Thoracic aorta (tissue), 2 donors: ENCODE measurements at regions not wholly inside any gene's neighbourhood (a gene's known extent, or its start where the extent isn't known, plus 50 kb on each side); places are given as distances from the start of the nearest gene placed in this dataset.
A peak's percentile ranks its signal among the peaks of the same experiment; 100 is the strongest.

Source experiments
- ATAC-seq: fragments of 150-250 bp; one replicate; pipeline ENCODE4 v1.8.0; 2017; ENCODE audit warnings: low read depth; ENCODE audit not compliant: insufficient number of reproducible peaks, low FRiP score
- DNase-seq: peaks from one replicate; pipeline ENCODE4 v3.0.0-alpha.2; 2020; ENCODE audit warnings: low spot score
- H3K27ac ChIP-seq, 2 donors: fragments of 200-600 bp; sonication (generic); 1 replicate in 1 of 2; 2 replicates in 1 of 2; pipeline ENCODE4 v1.5.1; 2016; ENCODE audit warnings: mild to moderate bottlenecking in 2 of 2, moderate library complexity in 2 of 2
- H3K27me3 ChIP-seq: fragments of 200-600 bp; sonication (generic); replicated peaks from 2 replicates; pipeline ENCODE4 v1.6.0; 2016; ENCODE audit warnings: mild to moderate bottlenecking; ENCODE audit not compliant: insufficient read depth
- H3K36me3 ChIP-seq: fragments of 200-600 bp; sonication (generic); one replicate; pipeline ENCODE4 v1.5.1; 2016
- H3K4me1 ChIP-seq, 2 donors: fragments of 200-600 bp; sonication (generic); 1 replicate in 1 of 2; 2 replicates in 1 of 2; pipeline versions ENCODE4 v1.5.1 to v1.6.0; 2016; ENCODE audit warnings: low read depth in 2 of 2, mild to moderate bottlenecking in 1 of 2; ENCODE audit not compliant: control insufficient read depth in 1 of 2
- H3K4me3 ChIP-seq: fragments of 200-600 bp; sonication (generic); 2 replicates; pipeline ENCODE4 v1.5.1; 2016; ENCODE audit warnings: mild to moderate bottlenecking
- H3K9me3 ChIP-seq: fragments of 200-600 bp; sonication (generic); 2 replicates; pipeline ENCODE4 v1.5.1; 2016
- TF ChIP-seq, protein P1 (sequence below): fragments of 200-600 bp; sonication (generic); IDR thresholded peaks from one replicate; pipeline ENCODE4 v1.5.1; 2019; ENCODE audit warnings: antibody characterized with exemption

DNA sequence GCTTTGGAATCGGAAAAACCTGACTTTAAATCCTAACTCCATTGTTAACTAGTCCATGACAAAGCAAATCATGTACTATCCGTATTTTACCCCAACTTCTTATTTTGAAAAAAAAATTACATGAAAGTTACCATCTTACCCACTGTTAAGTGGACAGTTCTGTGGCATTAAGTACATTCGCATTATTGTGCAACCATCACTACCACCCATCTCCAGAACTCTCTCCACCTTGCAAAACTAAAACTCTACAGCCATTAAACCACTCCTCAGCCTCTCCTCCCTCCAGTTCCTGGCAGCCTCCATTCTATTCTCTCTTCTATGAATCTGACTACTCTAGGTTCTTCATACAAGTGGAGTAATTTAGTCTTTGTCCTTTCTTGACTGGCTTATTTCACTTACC is 176.5 kb downstream of the USP12 start:
- Histone ChIP-seq H3K27ac (no peak overlapping the region), H3K27me3 (no peaks in the 10 kb centered on the region), H3K4me3 (no peak overlapping the region), H3K9me3 (no peaks in the 10 kb centered on the region), H3K36me3 (no peaks in the 10 kb centered on the region), H3K4me1 (peaks cover 21 to 24% of the 10 kb centered on the region in 2 donors)
- TF ChIP-seq, protein P1, sequence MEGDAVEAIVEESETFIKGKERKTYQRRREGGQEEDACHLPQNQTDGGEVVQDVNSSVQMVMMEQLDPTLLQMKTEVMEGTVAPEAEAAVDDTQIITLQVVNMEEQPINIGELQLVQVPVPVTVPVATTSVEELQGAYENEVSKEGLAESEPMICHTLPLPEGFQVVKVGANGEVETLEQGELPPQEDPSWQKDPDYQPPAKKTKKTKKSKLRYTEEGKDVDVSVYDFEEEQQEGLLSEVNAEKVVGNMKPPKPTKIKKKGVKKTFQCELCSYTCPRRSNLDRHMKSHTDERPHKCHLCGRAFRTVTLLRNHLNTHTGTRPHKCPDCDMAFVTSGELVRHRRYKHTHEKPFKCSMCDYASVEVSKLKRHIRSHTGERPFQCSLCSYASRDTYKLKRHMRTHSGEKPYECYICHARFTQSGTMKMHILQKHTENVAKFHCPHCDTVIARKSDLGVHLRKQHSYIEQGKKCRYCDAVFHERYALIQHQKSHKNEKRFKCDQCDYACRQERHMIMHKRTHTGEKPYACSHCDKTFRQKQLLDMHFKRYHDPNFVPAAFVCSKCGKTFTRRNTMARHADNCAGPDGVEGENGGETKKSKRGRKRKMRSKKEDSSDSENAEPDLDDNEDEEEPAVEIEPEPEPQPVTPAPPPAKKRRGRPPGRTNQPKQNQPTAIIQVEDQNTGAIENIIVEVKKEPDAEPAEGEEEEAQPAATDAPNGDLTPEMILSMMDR = no peak
- ATAC-seq (no peak), DNase-seq (no peak)

DNA sequence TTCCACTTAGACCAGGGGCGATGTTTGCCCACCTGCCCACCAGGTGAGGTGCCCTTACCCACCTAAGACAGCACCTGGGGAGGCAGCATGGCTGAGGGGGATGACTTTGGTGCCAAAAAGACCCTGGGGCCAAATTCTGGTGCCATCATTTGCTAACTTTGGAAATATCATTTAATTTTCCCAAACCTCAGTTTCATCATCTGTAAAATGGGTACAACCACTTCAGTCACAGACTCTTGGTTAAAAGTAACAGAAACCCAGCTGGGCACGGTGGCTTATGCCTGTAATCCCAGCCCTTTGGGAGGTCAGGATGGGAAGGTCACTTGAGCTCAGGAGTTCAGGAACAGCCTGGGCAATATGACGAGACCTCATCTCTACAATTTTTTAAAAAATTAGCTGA is 177.8 kb downstream of the USP12 start:
- ATAC-seq (no peak), DNase-seq (no peak)
- no peaks in the 10 kb centered on the region for H3K27me3 ChIP-seq
- peaks cover 21 to 24% of the 10 kb centered on the region in 2 donors for H3K4me1 ChIP-seq
- no peaks in the 10 kb centered on the region for H3K9me3 ChIP-seq
- TF ChIP-seq, protein P1 = no peak
- no peak overlapping the region for H3K27ac ChIP-seq
- no peaks in the 10 kb centered on the region for H3K36me3 ChIP-seq
- no peak overlapping the region for H3K4me3 ChIP-seq

DNA sequence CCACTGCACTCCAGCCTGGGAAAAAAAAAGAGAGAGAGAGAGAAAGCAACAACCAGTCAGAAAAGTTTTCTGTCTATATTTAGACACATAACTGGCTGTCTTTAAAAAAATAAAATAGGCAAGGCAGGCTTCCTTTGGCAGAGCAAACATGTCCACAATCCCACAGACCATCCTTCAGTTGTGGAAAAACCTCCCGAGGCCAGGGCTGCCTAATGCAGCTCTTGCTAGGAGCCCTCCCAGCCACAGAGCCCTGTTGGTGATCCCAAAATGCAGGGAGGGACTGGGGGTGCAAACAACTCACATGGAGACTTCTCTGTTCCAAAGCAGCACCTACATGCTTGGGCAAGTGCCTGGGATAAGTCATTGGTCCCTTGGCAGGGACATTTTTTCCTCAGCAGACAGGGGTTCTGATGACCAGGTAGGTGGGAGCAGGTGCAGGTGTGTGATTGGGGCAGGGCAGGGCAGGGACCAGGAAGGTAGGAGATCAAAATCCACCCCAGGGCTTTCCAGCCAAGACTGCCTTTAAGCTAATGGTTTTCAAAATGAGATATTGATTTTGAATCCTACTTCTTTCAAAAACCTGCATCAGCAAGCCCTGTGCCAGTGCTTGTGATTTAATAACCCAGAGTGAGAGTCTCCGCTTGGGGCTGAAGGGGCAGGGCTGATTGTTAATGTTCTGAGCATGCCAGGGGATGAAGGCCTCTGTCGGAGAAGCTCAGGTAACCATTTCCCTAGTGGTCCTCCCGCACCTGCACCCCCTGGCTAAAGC is 178.5 kb downstream of the USP12 start:
- H3K36me3 ChIP-seq = no peaks in the 10 kb centered on the region
- ATAC-seq = no peak

DNA sequence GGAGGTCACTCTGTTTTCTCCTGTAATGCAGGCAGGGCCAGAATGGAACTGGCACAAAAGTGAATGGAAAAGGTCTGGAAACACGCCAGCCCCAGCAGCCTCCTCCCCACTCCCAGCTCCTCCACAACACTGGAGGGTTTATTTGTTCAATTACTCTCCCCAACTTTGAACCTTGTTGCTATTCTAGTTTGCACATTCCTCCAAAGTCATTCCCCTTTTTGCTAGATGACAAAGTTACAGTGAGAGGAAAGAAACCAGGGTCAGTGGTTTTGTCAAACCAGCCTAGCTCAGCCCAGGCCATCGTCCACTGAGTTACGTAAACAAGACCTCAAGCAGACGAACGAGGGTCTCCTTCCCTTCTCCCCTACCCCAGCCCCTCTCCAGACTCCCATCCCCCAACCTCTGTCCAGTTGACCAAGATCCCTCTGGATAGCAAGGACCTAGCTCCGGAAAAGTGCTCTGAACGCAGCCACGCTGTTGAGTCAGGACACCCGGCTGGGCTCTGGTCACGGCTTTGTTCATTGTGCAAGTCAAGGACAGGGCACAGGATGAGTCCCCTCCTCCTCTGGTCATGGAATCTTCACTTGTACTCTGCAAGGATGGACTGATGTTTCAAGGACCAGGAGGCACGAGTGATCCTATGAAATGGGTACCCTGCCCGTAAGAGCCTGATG is 180.0 kb downstream of the USP12 start:
- TF ChIP-seq, protein P1 = no peak
- H3K4me3 ChIP-seq = no peak overlapping the region
- H3K36me3 ChIP-seq = no peaks in the 10 kb centered on the region
- peak; percentile 46 for ATAC-seq
- DNase-seq = no peak
- no peaks in the 10 kb centered on the region for H3K27me3 ChIP-seq
- H3K27ac ChIP-seq = peak overlapping the region in 1 of 2 donors; percentile 46
- H3K4me1 ChIP-seq = peaks cover 21 to 24% of the 10 kb centered on the region in 2 donors
- H3K9me3 ChIP-seq = no peaks in the 10 kb centered on the region

More for the DNA sequence above, 178.5 kb downstream of the USP12 start:
- Histone ChIP-seq H3K27me3 (no peaks in the 10 kb centered on the region), H3K27ac (peak overlapping the region in 1 of 2 donors; percentile 46), H3K4me3 (peak overlapping the region; percentile 32), H3K9me3 (no peaks in the 10 kb centered on the region), H3K4me1 (peaks cover 21 to 24% of the 10 kb centered on the region in 2 donors)
- DNase-seq = no peak
- TF ChIP-seq, protein P1 = no peak

DNA sequence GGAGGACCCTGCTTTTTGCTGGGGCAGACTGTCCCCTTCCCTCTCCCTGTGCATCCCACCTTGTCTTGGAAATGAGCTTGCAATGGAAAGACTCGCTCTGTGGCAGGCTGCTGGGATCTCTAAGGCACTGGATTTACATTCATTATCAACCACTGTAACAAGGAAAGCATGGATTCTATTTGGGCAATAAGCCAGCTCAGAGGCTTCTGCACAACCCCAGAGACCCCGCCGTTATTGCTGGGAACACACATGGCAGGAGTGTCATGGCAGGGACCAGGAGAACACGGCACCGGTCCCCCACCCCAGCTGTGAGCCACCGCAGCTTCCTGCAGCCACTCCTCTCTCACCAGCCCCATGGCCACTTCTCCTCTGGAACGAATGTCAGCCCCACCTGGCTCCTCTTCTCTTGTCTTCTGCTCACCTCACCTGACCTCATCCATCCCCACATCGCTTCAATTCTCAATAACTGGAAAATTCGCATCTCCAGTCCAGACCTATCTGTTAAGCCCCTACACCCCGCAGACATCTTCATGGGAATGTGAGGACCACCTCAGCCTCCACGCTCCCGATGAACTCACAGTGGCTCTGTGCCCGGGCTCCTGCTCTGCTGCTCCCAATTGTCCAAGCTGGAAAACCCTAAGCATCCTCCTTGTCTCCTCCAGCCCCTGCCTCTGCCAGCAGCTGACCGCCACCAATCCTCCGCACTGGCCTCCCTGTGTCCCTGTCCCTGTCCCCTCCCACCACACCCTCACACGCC is 181.5 kb downstream of the USP12 start:
- TF ChIP-seq, protein P1 = no peak
- ATAC-seq (no peak), DNase-seq (no peak)
- H3K4me3 ChIP-seq = no peak overlapping the region
- H3K36me3 ChIP-seq = no peaks in the 10 kb centered on the region
- H3K9me3 ChIP-seq = no peaks in the 10 kb centered on the region
- no peaks in the 10 kb centered on the region for H3K27me3 ChIP-seq
- H3K27ac ChIP-seq = no peak overlapping the region
- peaks cover 21 to 24% of the 10 kb centered on the region in 2 donors for H3K4me1 ChIP-seq
